HG03520 (cell line): ENCODE measurements at regions not wholly inside any gene's neighbourhood (a gene's known extent, or its start where the extent isn't known, plus 50 kb on each side); places are given as distances from the start of the nearest gene placed in this dataset.
"Not testable (repeated sequence)": the region's sequence is repeated elsewhere in the genome, so short reads cannot be mapped to it uniquely, and the experiment has no call there.

Experiments used
- ATAC-seq: cut with Tn5 transposase; IDR thresholded peaks from one replicate; pipeline ENCODE4 v1.9.1; 2021; ENCODE audit warnings: mild to moderate bottlenecking, moderate library complexity; ENCODE audit not compliant: unreplicated experiment

- no peak for ATAC-seq
Measured at GRCh38 chr17:13442361-13442760, 159.4 kb downstream of the HS3ST3A1 start.

- no peak for ATAC-seq
Measured at GRCh38 chr17:13441873-13442272, 159.9 kb downstream of the HS3ST3A1 start.

DNA sequence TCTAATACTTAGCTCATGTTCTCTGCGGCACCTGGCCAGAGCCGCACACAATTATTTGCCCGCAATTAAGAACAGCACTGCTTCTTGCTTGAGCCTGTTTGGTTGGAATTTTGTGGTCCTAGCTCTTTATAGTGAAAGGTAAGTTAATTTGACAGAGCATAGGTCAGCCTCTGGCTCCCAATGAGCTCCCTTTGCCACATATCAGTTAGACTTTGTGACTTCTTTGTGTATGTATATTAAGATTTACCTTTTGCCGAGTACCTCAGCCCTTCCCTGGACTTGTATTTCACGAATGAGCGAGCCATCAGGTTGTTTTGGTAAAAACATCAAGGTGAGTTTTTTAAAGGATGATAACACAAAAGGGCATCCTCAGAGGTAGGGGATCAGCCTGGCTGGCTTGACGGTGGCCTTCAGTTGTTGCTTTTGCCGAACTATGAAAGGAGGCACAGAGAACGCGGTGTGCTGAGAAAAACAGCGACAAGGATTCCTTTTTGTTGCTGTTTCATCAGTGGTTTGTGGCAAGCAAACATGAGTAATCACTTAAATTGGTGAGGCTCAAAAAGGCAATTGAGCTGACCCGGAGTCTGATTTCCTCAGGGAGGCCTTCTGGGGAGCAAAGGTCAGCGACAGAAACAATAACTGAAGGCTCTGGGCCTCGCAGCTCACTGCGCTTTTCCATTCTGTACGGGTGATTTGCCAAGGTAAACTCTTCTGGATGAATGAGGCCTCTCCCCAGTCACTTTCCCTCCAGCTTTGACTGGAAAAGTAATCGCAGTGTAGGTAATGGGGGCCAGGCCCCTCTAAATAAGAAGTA, 163.6 kb downstream of the HS3ST3A1 start:
- ATAC-seq, result no peak

DNA sequence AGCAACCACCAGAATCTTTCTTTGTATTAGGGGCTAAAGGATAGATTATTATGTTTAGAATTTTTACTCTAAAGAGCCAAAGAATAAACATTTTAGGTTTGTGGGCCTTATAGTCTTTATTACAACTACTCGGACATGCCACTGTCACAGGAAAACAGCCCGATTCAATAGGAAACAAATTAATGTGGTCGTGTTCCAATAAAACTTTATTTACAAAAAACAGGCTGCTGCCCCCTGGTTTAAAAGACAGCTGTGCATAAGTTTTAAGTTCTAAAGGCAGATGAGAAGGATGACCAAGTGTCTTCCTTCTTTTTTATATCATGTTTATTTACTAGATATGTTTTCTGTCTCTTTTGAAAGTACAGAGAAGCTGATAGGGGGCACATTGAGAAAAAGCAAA, 166.5 kb downstream of the HS3ST3A1 start:
- ATAC-seq, result no peak

DNA sequence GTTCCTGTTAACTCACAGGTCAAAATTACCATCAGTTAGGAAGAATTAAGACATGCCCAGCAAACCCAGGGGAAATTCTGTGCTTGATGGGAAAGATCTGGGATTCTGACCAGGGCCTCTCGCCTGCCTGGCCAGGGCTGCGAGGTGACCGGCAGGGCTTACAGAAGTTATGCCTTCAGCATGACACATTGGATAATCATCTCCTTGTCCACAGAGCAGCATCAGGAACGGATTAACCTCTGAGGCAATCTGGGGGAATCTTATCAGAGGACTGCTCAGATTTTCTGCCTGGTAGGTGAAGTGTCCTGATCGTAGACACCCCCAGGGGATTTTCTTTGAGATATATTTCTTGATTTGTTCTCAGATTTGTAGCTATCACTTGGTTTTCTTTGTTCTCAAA, 172.5 kb downstream of the HS3ST3A1 start:
- ATAC-seq, result no peak

GRCh38 chr17:13428611-13429042, 173.1 kb downstream of the HS3ST3A1 start:
- no peak for ATAC-seq

- no peak for ATAC-seq
Measured at GRCh38 chr17:13426991-13427390, 174.7 kb downstream of the HS3ST3A1 start.

- ATAC-seq, result no peak
Measured at GRCh38 chr17:13425390-13425789, 176.3 kb downstream of the HS3ST3A1 start.

DNA sequence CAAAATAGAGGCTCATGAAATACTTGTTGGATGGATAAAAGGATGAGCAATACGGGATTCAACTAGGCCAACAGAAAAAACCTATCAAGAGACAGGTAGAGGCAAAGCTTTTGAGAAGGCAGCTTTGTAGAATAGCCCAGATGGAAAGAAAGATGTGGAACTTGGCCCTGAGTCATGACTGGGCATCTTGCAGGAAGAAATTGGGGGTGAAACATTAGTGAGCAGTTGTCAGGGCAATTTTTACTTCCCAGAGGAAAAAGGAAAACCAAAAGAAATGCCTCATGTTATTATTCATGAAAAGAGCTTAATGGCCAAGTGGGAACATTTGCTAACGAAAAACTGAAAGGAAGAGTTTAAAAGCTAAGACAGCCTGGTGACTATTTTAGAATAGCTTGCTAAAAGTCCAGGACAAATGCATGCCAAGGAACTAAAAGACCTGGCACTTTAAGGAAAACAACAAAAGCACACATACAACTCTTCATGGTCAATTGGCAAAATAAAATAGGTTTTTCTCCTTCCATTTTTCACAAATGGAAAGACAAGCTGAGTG, 180.1 kb downstream of the HS3ST3A1 start:
- ATAC-seq, result no peak

- ATAC-seq, result no peak
Measured at GRCh38 chr17:13420878-13421277, 180.9 kb downstream of the HS3ST3A1 start.

DNA sequence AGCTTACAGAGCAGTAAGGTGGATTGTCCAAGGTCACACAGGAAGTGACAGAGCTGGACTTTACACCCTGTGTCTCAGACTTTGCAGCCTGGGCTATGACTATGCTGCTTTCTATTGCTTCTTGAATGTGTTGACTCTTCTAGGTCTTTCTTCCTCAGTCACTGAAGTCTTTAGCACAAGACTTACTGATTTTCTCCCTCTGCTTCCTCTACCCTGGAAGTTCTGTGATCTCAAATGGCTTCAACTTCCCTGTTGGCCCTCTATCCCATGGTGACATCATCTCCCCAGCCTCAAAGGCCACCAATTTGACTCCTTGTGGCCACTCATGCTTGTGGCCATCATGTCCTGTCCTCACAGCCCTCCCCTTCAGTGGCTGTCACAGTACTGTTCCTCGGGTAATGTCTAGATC, 181.3 kb downstream of the HS3ST3A1 start:
- no peak for ATAC-seq

DNA sequence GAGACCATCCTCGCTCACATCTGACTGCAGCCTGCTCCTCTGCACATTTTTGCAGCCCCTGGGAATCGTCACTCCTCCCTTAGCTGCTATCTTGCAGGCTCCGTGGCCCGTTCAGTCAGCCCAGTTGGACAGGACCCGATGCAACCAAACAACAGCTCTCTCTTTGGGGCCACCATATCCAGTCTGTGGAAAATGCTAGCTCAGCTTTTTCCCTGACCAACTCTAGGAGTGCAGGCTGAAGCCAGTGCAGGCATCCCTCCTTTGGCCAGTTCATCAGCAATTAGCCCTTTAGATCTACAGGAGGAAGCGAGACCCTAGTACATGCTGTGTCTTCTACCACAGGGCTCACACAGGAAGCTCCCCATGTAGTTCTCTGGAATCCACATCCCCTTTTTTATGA, 182.1 kb downstream of the HS3ST3A1 start:
- ATAC-seq, result no peak

DNA sequence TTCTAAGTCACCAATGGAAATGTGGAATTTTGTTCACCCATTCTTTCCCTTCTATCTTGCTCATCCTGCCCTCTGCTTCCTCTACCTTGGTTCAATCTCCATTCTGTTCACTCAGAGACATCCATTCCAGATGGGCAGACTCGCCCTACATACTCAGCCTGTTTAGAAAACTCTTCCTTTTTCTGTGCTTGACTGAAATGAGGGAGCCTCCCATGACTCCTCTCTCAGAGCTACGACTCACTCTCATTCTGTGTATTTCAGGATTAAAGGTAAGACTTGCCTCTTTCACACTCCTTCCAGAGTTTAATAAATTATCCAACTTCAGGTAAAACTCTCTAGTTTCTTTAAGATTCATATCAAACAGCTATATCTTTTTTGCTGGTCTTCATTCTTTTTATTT, 182.8 kb downstream of the HS3ST3A1 start:
- no peak for ATAC-seq

DNA sequence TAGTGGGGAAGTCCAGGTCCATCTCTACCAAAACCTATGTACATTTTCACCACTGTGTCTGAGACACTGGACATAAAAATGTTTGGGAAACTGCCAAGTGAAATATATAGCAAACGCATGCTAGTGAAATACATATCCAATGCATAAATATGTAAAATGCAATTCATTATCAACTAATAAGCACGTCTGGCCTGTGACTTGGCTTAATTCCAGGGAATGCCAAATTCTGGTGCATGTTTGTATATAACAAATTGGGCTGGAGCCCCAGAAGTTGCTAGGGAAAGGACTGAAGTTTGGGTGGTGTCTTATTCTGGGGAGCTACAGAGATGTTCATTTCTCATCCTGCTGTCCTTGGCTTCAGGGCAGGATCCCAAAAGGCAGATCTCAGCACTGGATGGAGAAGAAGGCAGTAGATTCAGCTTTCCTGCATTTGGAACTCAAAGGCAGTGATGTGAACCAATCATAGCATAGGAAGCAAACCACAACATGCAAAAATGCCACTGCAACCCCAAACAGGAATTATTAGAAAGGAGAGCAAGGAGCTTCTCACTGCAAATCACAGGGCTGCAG, 184.3 kb downstream of the HS3ST3A1 start:
- ATAC-seq, result no peak

- ATAC-seq, result no peak
Measured at GRCh38 chr17:13416748-13417363, 184.9 kb downstream of the HS3ST3A1 start.

DNA sequence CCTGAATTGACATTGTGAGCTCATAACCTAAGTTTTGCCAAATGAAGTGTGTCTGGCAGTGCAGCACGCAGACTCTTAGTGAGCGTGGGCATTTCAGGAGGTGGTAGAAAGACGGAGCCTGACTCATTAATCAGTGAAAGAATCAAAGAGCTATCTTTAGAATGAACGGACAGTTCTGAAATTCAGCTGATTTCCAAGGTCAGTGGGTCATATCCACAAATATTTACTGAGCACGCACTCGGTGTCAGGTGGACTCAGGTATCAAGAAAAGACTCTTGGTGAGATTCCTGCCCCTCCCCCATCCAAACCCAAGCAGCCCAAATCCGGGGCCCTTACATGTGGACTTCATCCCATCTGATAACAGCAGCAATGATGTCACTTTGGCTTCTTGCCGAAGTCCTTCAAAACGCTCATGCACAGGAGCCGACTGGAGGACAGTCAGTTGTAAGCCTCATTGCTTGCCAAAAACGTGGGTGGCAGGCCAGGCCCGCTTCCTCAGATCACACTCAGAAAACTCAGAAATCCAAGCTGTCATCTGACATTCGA, 185.8 kb downstream of the HS3ST3A1 start:
- ATAC-seq, result no peak

GRCh38 chr17:13415200-13415599, 186.5 kb downstream of the HS3ST3A1 start:
- ATAC-seq, result not testable (repeated sequence)

DNA sequence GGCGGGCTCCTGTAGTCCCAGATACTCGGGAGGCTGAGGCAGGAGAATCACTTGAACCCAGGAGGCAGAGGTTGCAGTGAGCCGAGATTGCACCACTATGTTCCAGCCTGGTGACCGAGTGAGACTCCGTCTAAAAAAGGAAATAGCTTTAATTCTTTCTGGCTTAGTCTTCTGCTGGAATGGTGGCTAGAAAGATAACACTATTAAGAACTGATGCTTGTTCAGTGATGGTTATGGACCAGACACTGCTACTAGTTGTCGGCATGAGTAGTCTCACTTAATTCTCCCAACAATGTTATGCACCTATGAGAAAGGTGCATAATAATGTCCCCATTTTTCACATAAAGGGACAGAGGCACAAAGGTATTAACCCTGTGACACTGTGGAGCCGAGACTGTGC, 188.7 kb downstream of the HS3ST3A1 start:
- ATAC-seq, result no peak

DNA sequence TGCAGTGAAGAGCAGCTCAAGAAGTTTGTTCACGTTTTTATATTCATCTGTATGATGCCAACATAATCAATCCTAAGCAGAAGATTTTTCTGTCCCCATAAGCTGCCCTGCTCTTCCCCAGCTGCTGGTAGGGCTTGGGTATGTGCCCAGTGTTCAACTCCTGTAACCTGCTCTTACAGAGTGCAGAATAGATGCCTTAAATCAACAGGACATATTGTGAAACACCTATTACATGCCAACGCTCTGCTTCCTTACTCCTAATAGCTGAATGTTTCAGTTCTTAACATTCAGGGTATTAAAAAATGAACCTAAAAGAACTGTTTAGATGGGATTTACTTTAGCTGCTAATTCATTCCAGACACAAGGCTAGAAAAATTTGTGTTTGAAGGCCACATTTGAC, 190.9 kb downstream of the HS3ST3A1 start:
- ATAC-seq, result no peak

DNA sequence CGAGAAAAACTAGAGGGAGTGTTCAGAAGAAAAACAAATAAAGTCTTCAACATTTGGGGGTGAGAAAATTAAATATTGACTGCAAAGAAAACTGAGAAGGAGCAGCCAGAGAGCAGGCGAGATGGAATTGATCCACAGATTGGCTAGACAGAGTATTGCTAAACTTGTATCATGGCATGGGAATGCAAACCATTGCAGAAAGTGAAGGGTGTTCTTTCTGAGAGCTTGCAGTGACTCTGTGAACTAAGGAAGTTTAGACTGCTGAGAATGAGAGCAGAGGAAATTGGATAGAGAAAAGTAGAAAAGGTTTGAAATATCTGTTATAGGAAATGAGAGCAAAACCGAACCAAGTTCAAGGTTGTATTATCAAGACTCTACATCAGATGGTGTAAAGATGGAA, 191.5 kb downstream of the HS3ST3A1 start:
- ATAC-seq, result no peak

DNA sequence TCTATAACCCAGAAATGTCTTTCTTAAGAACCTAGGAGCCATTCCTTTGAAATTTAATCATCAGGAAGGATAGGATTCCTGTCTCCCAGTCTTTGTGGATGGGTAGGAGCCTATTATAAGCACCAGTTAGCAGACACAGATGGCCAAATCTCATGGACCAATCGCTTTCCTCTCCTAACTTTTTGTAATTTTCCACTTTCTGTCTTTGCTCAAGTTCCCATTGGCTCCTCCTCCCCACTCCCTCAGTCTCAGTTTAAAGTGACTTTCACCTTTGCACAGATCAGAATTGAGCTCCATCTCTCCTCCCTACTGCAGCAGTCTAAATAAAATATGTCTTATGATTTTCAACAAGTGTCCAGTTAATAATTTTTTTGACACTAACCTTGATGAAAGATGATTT, 192.3 kb downstream of the HS3ST3A1 start:
- ATAC-seq, result no peak

DNA sequence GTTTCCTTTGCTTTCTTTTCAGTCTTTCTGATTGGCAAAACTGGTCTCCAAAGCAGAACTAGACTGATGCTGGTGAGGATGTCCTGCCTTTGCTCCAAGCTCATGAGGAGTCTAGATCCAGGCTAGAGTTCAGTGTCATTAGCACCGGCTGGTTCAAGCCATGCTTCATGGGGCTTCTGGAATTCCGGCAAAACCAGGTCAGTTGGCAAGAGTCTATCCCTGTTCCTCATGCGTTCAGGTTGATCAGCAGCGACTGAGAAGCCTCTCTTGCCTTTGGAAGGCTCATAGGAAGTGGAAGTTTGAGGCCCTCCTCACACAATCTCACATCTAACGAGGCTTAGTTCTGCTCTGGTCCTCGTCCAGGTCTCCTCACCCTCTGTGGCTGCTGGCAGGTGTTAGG, 194.3 kb downstream of the HS3ST3A1 start:
- no peak for ATAC-seq
